Naive thymus-derived CD4-positive, alpha-beta T cell (primary cell): ENCODE measurements at regions not wholly inside any gene's neighbourhood (a gene's known extent, or its start where the extent isn't known, plus 50 kb on each side); places are given as distances from the start of the nearest gene placed in this dataset.
"Not testable (repeated sequence)": the region's sequence is repeated elsewhere in the genome, so short reads cannot be mapped to it uniquely, and the experiment has no call there.

Experiments
- ATAC-seq: fragments of 150-1000 bp; cut with Tn5 transposase; 2 replicates; pipeline ENCODE4 v1.10.0; 2021; ENCODE audit warnings: mild to moderate bottlenecking, moderate library complexity
- CTCF ChIA-PET: fragments of 350-600 bp; sonication (Branson Sonifier 250); formaldehyde crosslinking; loops from one replicate; lab custom pipeline; 2021; ENCODE audit warnings: antibody characterized with exemption; lab: Charles Lee
- POLR2A ChIA-PET: fragments of 350-600 bp; sonication (Branson Sonifier 250); formaldehyde crosslinking; loops from one replicate; lab custom pipeline; 2021; ENCODE audit warnings: antibody characterized with exemption, inconsistent platforms; lab: Charles Lee
- DNase-seq, 9 donors: peaks; one replicate each; pipeline versions ENCODE4 v3.0.0 to v3.0.0-alpha.2; 2020 to 2022; ENCODE audit warnings: mixed read lengths in 1 of 9
- H3K27ac ChIP-seq: one replicate; pipeline ENCODE4 v1.7.0; 2013; ENCODE audit warnings: mild to moderate bottlenecking, low read depth, low read length, moderate library complexity
- H3K27me3 ChIP-seq, 2 donors: one replicate each; pipeline ENCODE4 v1.7.0; 2013; ENCODE audit warnings: low read length in 2 of 2, mild to moderate bottlenecking in 2 of 2, moderate library complexity in 2 of 2; ENCODE audit not compliant: control insufficient read depth in 2 of 2, insufficient read depth in 2 of 2
- H3K36me3 ChIP-seq, 3 experiments: 1 replicate in 2 of 3; 2 replicates in 1 of 3; pipeline ENCODE4 v1.7.0; 2013; ENCODE audit warnings: low read length in 3 of 3, mild to moderate bottlenecking in 3 of 3, moderate library complexity in 1 of 3; ENCODE audit not compliant: insufficient read depth in 3 of 3, control insufficient read depth in 2 of 3
- H3K4me1 ChIP-seq, 2 donors: one replicate each; pipeline ENCODE4 v1.7.0; 2013; ENCODE audit warnings: low read length in 2 of 2, mild to moderate bottlenecking in 2 of 2, moderate library complexity in 1 of 2; ENCODE audit not compliant: control insufficient read depth in 2 of 2, insufficient read depth in 2 of 2
- H3K4me3 ChIP-seq: 2 replicates; pipeline ENCODE4 v1.7.0; 2013; ENCODE audit warnings: mild to moderate bottlenecking, low read length
- H3K9me3 ChIP-seq, 3 experiments: 1 replicate in 2 of 3; 2 replicates in 1 of 3; pipeline ENCODE4 v1.7.0; 2013; ENCODE audit warnings: low read length in 3 of 3; ENCODE audit not compliant: control insufficient read depth in 2 of 3
- H3K27ac Mint-ChIP-seq, 9 donors: one replicate each; pipeline ENCODE4 v1.8.0; 2020 to 2022; ENCODE audit warnings: mixed read lengths in 9 of 9, mild to moderate bottlenecking in 8 of 9, moderate library complexity in 5 of 9, inconsistent platforms in 2 of 9
- H3K27me3 Mint-ChIP-seq, 5 donors: one replicate each; pipeline ENCODE4 v1.8.0; 2021 to 2022; ENCODE audit warnings: mixed read lengths in 5 of 5, mild to moderate bottlenecking in 1 of 5
- H3K36me3 Mint-ChIP-seq, 5 donors: one replicate each; pipeline ENCODE4 v1.8.0; 2020 to 2022; ENCODE audit warnings: mixed read lengths in 5 of 5, mild to moderate bottlenecking in 3 of 5, inconsistent platforms in 1 of 5
- H3K4me1 Mint-ChIP-seq, 7 donors: one replicate each; pipeline ENCODE4 v1.8.0; 2020 to 2022; ENCODE audit warnings: mixed read lengths in 7 of 7, mild to moderate bottlenecking in 3 of 7, inconsistent platforms in 1 of 7
- H3K4me3 Mint-ChIP-seq, 10 donors: one replicate each; pipeline ENCODE4 v1.8.0; 2020 to 2022; ENCODE audit warnings: mild to moderate bottlenecking in 10 of 10, mixed read lengths in 10 of 10, moderate library complexity in 6 of 10, inconsistent platforms in 2 of 10
- H3K9me3 Mint-ChIP-seq, 11 donors: one replicate each; pipeline ENCODE4 v1.8.0; 2020 to 2022; ENCODE audit warnings: mixed read lengths in 11 of 11, mild to moderate bottlenecking in 4 of 11, inconsistent platforms in 1 of 11, moderate library complexity in 1 of 11
- intact Hi-C, 2 donors: fragments of 100-400 bp; cut with micrococcal nuclease; formaldehyde crosslinking; loops; one replicate each; pipeline ENCODE4 v1.15.1; 2023

DNA sequence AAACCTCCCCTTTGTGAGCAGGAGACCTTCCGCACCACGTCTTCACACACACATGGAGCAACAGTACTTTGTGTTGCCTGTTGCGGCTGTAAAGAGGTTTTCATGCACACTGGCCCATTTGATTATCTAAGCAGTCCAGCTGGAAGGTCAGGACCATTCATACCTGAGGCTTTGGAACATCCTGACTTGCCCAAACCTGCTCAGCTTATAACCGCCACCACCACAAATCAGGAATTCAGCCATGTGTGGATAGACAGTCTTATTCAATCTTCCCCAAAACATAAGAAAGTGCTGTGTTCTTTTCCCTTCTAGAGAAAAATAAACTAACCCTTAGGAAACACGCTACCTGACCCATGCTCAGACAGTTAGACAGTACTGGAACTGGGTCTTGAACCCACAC lies 81.6 kb upstream of the XYLT1 start:
- H3K4me1 Mint-ChIP-seq, result no peaks in the 10 kb centered on the region

DNA sequence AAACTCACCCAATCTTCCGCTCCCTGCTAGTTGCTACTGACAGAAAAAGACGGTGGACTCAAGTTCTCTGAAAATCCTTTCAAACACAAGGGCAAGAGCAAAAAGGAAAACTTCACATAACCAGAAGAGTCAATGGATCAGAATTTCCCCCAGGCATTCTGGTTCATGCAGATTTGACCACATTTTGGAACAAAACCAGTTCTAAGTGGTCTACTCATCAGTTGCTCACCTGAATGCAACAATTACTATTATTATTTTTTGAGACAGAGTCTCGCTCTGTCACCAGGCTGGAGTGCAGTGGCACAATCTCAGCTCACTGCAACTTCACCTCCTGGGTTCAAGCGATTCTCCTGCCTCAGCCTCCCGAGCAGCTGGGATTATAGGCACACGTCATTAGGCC lies 80.9 kb upstream of the XYLT1 start:
- H3K9me3 Mint-ChIP-seq, H3K36me3 ChIP-seq, H3K4me1 Mint-ChIP-seq, H3K4me1 ChIP-seq, H3K9me3 ChIP-seq, H3K4me3 ChIP-seq, ATAC-seq, H3K27ac ChIP-seq, H3K27me3 ChIP-seq, H3K4me3 Mint-ChIP-seq, H3K27me3 Mint-ChIP-seq, H3K27ac Mint-ChIP-seq, H3K36me3 Mint-ChIP-seq, POLR2A ChIA-PET, CTCF ChIA-PET, intact Hi-C loops, DNase-seq: not testable (repeated sequence)

More for the DNA sequence above, 81.6 kb upstream of the XYLT1 start:
- Mint-ChIP-seq H3K27me3 (peaks cover 0 to 8% (median 0%) of the 10 kb centered on the region in 5 donors), H3K4me3 (no peak overlapping the region), H3K27ac (peak overlapping the region in 1 of 9 donors; percentile 47), H3K36me3 (no peaks in the 10 kb centered on the region), H3K9me3 (no peaks in the 10 kb centered on the region)
- POLR2A ChIA-PET, result no interaction called here
- Histone ChIP-seq H3K9me3 (no peaks in the 10 kb centered on the region), H3K4me3 (no peak overlapping the region), H3K27ac (no peak overlapping the region), H3K36me3 (no peaks in the 10 kb centered on the region), H3K27me3 (no peaks in the 10 kb centered on the region), H3K4me1 (no peaks in the 10 kb centered on the region)
- no peak for DNase-seq
- CTCF ChIA-PET, result no interaction called here
- intact Hi-C loops, result no loop called here
- ATAC-seq, result no peak

DNA sequence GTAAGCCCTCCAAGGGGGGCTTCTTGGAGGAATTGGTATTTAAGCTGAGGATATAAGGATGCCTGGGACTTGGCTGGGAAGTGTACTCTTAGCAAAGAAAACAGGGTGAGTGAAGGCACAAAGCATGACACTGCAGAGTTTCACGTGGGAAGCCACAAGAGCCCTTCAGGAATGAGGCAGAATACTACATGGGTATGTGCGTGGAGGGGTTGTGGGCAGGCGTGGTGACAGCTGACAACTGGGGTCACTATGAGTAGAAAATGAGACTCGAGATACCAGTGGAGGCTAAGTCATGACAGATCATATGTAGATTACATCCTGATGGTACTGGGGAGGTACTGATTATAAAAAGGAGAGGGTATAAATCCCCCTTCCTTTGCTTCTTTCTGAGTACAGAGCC lies 78.1 kb upstream of the XYLT1 start:
- no peak for ATAC-seq
- H3K27me3 Mint-ChIP-seq, result peaks cover 0 to 6% (median 0%) of the 10 kb centered on the region in 5 donors
- Histone ChIP-seq H3K4me3 (no peak overlapping the region), H3K36me3 (no peaks in the 10 kb centered on the region), H3K4me1 (no peaks in the 10 kb centered on the region), H3K27ac (no peak overlapping the region), H3K9me3 (no peaks in the 10 kb centered on the region), H3K27me3 (no peaks in the 10 kb centered on the region)
- ChIA-PET POLR2A (no interaction called here), CTCF (no interaction called here)
- H3K4me1 Mint-ChIP-seq, result no peaks in the 10 kb centered on the region
- intact Hi-C loops, result no loop called here
- H3K36me3 Mint-ChIP-seq, result no peaks in the 10 kb centered on the region
- H3K9me3 Mint-ChIP-seq, result peaks cover 0 to 3% (median 0%) of the 10 kb centered on the region in 11 donors
- no peak for DNase-seq
- H3K4me3 Mint-ChIP-seq, result no peak overlapping the region
- H3K27ac Mint-ChIP-seq, result no peak overlapping the region

DNA sequence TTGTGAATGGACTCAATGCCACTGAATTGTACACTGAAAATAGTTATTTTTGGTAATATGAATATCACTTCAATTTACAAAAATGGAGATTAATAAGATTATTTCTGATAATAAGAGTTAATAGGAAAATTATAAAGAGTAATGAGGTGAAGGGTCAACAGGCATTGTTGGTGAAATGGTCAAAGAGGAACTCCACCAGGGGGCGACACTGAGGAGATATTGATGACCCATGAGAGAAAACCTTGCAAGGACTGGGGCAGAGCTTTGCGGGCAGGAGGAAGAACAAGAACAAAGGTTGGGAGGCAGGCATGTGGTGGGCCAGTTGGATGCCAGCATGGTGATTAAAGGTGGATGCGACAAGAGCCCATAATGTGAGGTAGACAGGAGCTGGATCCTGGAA lies 74.0 kb upstream of the XYLT1 start:
- intact Hi-C loops, result no loop called here
- Mint-ChIP-seq H3K9me3 (peaks cover 0 to 3% (median 0%) of the 10 kb centered on the region in 11 donors), H3K4me1 (no peaks in the 10 kb centered on the region), H3K27ac (no peak overlapping the region), H3K27me3 (peaks cover 0 to 9% (median under 1%) of the 10 kb centered on the region in 5 donors), H3K4me3 (no peak overlapping the region), H3K36me3 (no peaks in the 10 kb centered on the region)
- Histone ChIP-seq H3K4me1 (no peaks in the 10 kb centered on the region), H3K36me3 (no peaks in the 10 kb centered on the region), H3K4me3 (no peak overlapping the region), H3K9me3 (no peaks in the 10 kb centered on the region), H3K27ac (no peak overlapping the region), H3K27me3 (no peaks in the 10 kb centered on the region)
- ChIA-PET CTCF (no interaction called here), POLR2A (no interaction called here)
- ATAC-seq, result no peak
- no peak for DNase-seq

DNA sequence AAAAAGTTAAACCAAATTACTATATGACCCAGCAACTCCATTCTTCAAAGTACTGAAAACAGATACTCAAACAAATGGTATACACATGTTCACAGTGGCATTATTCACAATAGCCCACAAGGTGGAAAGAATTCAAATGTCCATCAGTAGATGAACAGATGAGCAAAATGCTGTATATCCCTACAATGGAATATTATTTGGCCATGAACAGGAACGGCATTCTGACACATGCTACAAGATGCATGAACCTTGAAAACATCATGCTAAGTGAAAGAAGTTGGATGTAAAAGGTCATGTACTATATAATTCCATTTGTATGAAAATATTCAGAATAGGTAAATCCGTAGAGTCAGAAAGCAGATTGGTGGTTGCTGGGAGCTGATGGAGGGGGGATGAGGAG lies 73.5 kb upstream of the XYLT1 start:
- DNase-seq, result no peak
- Histone ChIP-seq H3K9me3 (no peaks in the 10 kb centered on the region), H3K36me3 (no peaks in the 10 kb centered on the region), H3K4me3 (no peak overlapping the region), H3K4me1 (no peaks in the 10 kb centered on the region), H3K27me3 (no peaks in the 10 kb centered on the region), H3K27ac (no peak overlapping the region)
- ATAC-seq, result no peak
- peaks cover 0 to 1% (median 0%) of the 10 kb centered on the region in 7 donors for H3K4me1 Mint-ChIP-seq
- intact Hi-C loops, result no loop called here
- ChIA-PET POLR2A (no interaction called here), CTCF (no interaction called here)
- no peak overlapping the region for H3K4me3 Mint-ChIP-seq
- peaks cover 0 to 3% (median 0%) of the 10 kb centered on the region in 11 donors for H3K9me3 Mint-ChIP-seq
- peaks cover 0 to 9% (median 4%) of the 10 kb centered on the region in 5 donors for H3K27me3 Mint-ChIP-seq
- no peaks in the 10 kb centered on the region for H3K36me3 Mint-ChIP-seq
- H3K27ac Mint-ChIP-seq, result no peak overlapping the region

DNA sequence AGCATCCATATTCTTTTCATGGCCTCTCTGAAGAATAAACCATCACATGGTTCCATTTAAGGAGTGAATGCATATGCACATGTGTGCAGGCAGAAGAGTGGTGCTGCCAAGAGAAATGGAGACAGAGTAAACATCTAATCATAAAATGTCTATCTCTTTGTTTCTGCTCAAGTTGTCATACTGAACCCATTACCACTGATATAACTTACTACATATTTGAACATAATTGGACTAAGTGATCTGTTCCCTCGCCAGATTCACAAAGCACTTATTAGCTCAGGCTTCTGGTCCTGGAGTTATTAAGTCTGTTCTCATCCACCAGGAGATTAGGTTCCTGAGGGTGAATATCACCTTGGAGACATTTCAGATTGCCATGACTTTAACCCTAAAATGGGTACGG lies 72.3 kb upstream of the XYLT1 start:
- Histone ChIP-seq H3K4me3 (no peak overlapping the region), H3K27me3 (no peaks in the 10 kb centered on the region), H3K4me1 (no peaks in the 10 kb centered on the region), H3K27ac (no peak overlapping the region), H3K36me3 (no peaks in the 10 kb centered on the region), H3K9me3 (no peaks in the 10 kb centered on the region)
- H3K4me1 Mint-ChIP-seq, result peaks cover 0 to 1% (median 0%) of the 10 kb centered on the region in 7 donors
- ChIA-PET CTCF (no interaction called here), POLR2A (interaction anchor here (0.6 kb wide), 1 partner anchor 1481 kb away, joined by 4 read pairs; no protein-coding TSS in a partner anchor)
- H3K9me3 Mint-ChIP-seq, result peaks cover 0 to 3% (median 0%) of the 10 kb centered on the region in 11 donors
- peaks cover 0 to 6% (median 3%) of the 10 kb centered on the region in 5 donors for H3K27me3 Mint-ChIP-seq
- ATAC-seq (no peak), DNase-seq (no peak)
- intact Hi-C loops, result no loop called here
- H3K4me3 Mint-ChIP-seq, result no peak overlapping the region
- H3K36me3 Mint-ChIP-seq, result no peaks in the 10 kb centered on the region
- no peak overlapping the region for H3K27ac Mint-ChIP-seq

DNA sequence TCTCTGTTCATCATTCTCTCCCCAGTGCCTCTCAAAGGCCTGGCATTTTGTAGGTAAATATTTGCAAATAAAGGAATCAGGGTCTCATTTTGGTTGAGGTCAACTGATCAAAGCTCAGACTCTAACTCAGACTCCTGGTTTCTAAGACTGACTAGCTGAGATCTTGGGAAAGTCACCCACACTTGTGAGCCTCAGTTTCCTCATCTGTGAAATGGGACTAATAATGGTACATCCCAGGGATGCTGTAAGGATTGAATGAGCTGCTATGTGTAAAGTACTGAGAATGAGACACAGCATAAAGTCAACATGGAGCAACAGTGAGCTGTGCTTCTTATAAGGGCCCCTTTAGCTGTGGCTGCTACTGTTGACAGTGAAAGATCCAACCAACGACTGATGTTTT lies 70.6 kb upstream of the XYLT1 start:
- H3K27me3 ChIP-seq, result no peaks in the 10 kb centered on the region
- H3K27ac ChIP-seq, result no peak overlapping the region
- no peaks in the 10 kb centered on the region for H3K4me1 ChIP-seq
- intact Hi-C loops, result no loop called here
- no peaks in the 10 kb centered on the region for H3K36me3 ChIP-seq
- POLR2A ChIA-PET, result no interaction called here
- ATAC-seq (no peak), DNase-seq (no peak)
- Mint-ChIP-seq H3K4me1 (peaks cover 0 to 1% (median 0%) of the 10 kb centered on the region in 7 donors), H3K9me3 (peaks cover 0 to 3% (median 0%) of the 10 kb centered on the region in 11 donors), H3K27ac (no peak overlapping the region), H3K4me3 (no peak overlapping the region), H3K36me3 (peaks cover 0 to 4% (median 0%) of the 10 kb centered on the region in 5 donors), H3K27me3 (peaks cover 0 to 11% (median 7%) of the 10 kb centered on the region in 5 donors)
- no peak overlapping the region for H3K4me3 ChIP-seq
- CTCF ChIA-PET, result interaction anchor here (1.8 kb wide), 1 partner anchor 12 kb away, joined by 5 read pairs; no protein-coding TSS in a partner anchor
- H3K9me3 ChIP-seq, result no peaks in the 10 kb centered on the region
